ENCODE measurements at regions not wholly inside any gene's neighbourhood (a gene's known extent, or its start where the extent isn't known, plus 50 kb on each side); places are given as distances from the start of the nearest gene placed in this dataset.

DNA sequence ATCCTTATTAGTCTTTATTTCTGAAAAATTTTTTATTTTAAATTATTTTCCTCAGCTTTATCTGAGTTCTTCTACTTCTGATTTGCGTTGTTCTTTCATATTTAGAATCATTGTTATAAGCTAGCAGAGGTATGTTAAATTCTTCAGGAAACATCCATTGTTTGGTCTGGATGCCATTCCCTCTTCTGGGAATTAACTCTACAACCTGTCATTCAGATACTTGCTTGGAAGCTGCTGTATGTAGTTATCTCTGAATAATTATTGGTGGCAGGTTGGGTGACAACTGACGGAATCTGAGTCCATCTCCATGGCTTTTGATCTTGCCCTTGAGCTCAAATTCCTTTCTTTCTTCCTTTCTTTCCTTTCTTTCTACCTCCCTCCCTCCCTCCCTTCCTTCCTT, 61.9 kb downstream of the DDIT4L start:
- Histone ChIP-seq H3K4me2 (ENCODE audit: low read depth, low read length) (no peak overlapping the region), H3K27me3 (replicated peaks; ENCODE audit: insufficient read depth, low read length) (no peaks in the 10 kb centered on the region), H3K9me2 (replicated peaks; ENCODE audit: insufficient read depth, low read length) (no peaks in the 10 kb centered on the region), H3K36me3 (replicated peaks; ENCODE audit: insufficient read depth, low read length) (no peaks in the 10 kb centered on the region), H3F3A (ENCODE audit: insufficient read depth, low read length) (no peaks in the 10 kb centered on the region), H3K9ac (ENCODE audit: low read length) (no peak overlapping the region), H2AFZ (ENCODE audit: low read length) (no peak overlapping the region), H3K27ac (ENCODE audit: low read length) (no peak overlapping the region), H3K4me3 (ENCODE audit: low read length) (no peak overlapping the region), H3K4me1 (ENCODE audit: low read length) (no peaks in the 10 kb centered on the region), H3K79me2 (ENCODE audit: low read length) (no peaks in the 10 kb centered on the region), H3K9me3 (replicated peaks; ENCODE audit: insufficient read depth, low read length) (no peaks in the 10 kb centered on the region), H4K20me1 (ENCODE audit: insufficient read depth, low read length) (no peaks in the 10 kb centered on the region)
- TF ChIP-seq EZH2 (optimal IDR thresholded peaks at IDR 0.05; ENCODE audit: low read depth, low read length) = no peak
- DNase-seq = no peak

DNA sequence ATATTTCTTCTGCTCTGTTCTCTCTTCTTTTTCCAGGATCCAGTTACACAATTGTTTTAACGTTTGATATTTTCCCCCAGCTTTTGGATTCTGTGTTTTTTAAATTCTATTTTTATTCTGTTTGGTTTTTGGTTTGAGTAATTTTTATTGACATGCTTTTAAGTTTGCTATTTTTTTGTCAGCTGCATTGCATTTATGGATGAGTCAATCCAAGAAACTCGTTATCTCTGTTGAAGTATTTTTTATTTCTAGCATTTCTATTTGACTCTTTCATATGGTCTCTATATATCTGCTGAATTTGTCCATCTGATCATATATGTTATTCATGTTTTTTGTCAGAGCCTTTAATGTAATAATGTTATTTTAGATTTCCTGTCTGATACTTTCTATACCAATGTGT, 65.6 kb downstream of the DDIT4L start:
- Histone ChIP-seq H3K9me2 (replicated peaks; ENCODE audit: insufficient read depth, low read length) (no peaks in the 10 kb centered on the region), H3K27ac (ENCODE audit: low read length) (no peak overlapping the region), H3F3A (ENCODE audit: insufficient read depth, low read length) (no peaks in the 10 kb centered on the region), H4K20me1 (ENCODE audit: insufficient read depth, low read length) (no peaks in the 10 kb centered on the region), H2AFZ (ENCODE audit: low read length) (no peak overlapping the region), H3K4me3 (ENCODE audit: low read length) (no peak overlapping the region), H3K4me1 (ENCODE audit: low read length) (no peaks in the 10 kb centered on the region), H3K79me2 (ENCODE audit: low read length) (no peaks in the 10 kb centered on the region), H3K9me3 (replicated peaks; ENCODE audit: insufficient read depth, low read length) (no peaks in the 10 kb centered on the region), H3K36me3 (replicated peaks; ENCODE audit: insufficient read depth, low read length) (no peaks in the 10 kb centered on the region), H3K4me2 (ENCODE audit: low read depth, low read length) (no peak overlapping the region), H3K27me3 (replicated peaks; ENCODE audit: insufficient read depth, low read length) (no peaks in the 10 kb centered on the region), H3K9ac (ENCODE audit: low read length) (no peak overlapping the region)
- TF ChIP-seq, protein P1, sequence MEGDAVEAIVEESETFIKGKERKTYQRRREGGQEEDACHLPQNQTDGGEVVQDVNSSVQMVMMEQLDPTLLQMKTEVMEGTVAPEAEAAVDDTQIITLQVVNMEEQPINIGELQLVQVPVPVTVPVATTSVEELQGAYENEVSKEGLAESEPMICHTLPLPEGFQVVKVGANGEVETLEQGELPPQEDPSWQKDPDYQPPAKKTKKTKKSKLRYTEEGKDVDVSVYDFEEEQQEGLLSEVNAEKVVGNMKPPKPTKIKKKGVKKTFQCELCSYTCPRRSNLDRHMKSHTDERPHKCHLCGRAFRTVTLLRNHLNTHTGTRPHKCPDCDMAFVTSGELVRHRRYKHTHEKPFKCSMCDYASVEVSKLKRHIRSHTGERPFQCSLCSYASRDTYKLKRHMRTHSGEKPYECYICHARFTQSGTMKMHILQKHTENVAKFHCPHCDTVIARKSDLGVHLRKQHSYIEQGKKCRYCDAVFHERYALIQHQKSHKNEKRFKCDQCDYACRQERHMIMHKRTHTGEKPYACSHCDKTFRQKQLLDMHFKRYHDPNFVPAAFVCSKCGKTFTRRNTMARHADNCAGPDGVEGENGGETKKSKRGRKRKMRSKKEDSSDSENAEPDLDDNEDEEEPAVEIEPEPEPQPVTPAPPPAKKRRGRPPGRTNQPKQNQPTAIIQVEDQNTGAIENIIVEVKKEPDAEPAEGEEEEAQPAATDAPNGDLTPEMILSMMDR (IDR thresholded peaks at IDR 0.05; ENCODE audit: low read length) = no peak
- TF ChIP-seq EZH2 (optimal IDR thresholded peaks at IDR 0.05; ENCODE audit: low read depth, low read length) = no peak
- TF ChIP-seq EZH2phosphoT487 (IDR thresholded peaks at IDR 0.05; ENCODE audit: low read length) = no peak
- no peak for DNase-seq

DNA sequence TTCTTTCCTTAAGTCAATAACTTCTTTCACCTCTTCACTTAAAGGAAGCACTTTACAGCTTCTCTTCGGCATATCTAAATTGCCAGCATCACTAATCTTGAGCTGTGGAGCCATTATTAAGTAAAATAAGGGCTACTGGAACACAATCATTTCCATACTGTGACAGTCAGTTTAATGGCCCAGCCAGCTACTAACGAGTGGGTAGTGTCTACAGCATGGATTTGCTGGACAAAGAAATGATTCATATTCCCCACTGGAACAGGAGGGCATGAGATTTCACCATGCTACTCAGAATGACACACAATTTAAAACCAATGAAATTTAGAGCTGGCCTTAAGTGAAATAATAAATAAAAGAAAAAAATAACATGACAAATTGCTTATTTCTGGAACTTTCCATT, 72.1 kb downstream of the DDIT4L start:
- no peak overlapping the region for H2AFZ ChIP-seq (ENCODE audit: low read length)
- H4K20me1 ChIP-seq (ENCODE audit: insufficient read depth, low read length) = no peaks in the 10 kb centered on the region
- DNase-seq = no peak
- no peaks in the 10 kb centered on the region for H3F3A ChIP-seq (ENCODE audit: insufficient read depth, low read length)
- H3K9me2 ChIP-seq (replicated peaks; ENCODE audit: insufficient read depth, low read length) = no peaks in the 10 kb centered on the region
- no peaks in the 10 kb centered on the region for H3K4me1 ChIP-seq (ENCODE audit: low read length)
- H3K27ac ChIP-seq (ENCODE audit: low read length) = no peak overlapping the region
- no peaks in the 10 kb centered on the region for H3K36me3 ChIP-seq (replicated peaks; ENCODE audit: insufficient read depth, low read length)
- no peaks in the 10 kb centered on the region for H3K79me2 ChIP-seq (ENCODE audit: low read length)
- H3K4me3 ChIP-seq (ENCODE audit: low read length) = no peak overlapping the region
- no peaks in the 10 kb centered on the region for H3K27me3 ChIP-seq (replicated peaks; ENCODE audit: insufficient read depth, low read length)
- no peak overlapping the region for H3K9ac ChIP-seq (ENCODE audit: low read length)
- no peak for TF ChIP-seq EZH2phosphoT487 (IDR thresholded peaks at IDR 0.05; ENCODE audit: low read length)
- TF ChIP-seq, protein P1 (IDR thresholded peaks at IDR 0.05; ENCODE audit: low read length) = no peak
- TF ChIP-seq EZH2 (optimal IDR thresholded peaks at IDR 0.05; ENCODE audit: low read depth, low read length) = no peak
- H3K4me2 ChIP-seq (ENCODE audit: low read depth, low read length) = no peak overlapping the region
- no peaks in the 10 kb centered on the region for H3K9me3 ChIP-seq (replicated peaks; ENCODE audit: insufficient read depth, low read length)

DNA sequence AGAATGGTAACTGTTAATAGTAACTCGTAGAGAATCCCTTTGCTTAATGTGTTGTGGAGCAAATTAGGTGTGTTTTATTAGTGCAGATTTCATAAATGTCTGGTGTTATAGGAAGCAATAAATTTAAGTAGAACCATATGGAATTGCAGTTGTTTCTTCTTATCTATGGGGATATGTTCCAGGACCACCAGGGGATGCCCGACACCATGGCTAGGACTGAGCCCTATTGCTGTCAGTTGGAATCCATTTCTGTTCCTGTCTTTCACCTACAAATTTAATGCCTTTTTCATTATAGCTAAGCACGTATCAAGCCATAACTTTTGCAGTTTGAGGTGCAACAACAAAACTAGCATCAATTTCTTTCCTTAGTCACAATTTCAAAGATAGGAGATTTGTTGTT, 72.5 kb downstream of the DDIT4L start:
- no peak overlapping the region for H3K4me3 ChIP-seq (ENCODE audit: low read length)
- no peaks in the 10 kb centered on the region for H3K4me1 ChIP-seq (ENCODE audit: low read length)
- H3K36me3 ChIP-seq (replicated peaks; ENCODE audit: insufficient read depth, low read length) = no peaks in the 10 kb centered on the region
- TF ChIP-seq, protein P1 (IDR thresholded peaks at IDR 0.05; ENCODE audit: low read length) = no peak
- TF ChIP-seq EZH2phosphoT487 (IDR thresholded peaks at IDR 0.05; ENCODE audit: low read length) = no peak
- TF ChIP-seq EZH2 (optimal IDR thresholded peaks at IDR 0.05; ENCODE audit: low read depth, low read length) = no peak
- H3K4me2 ChIP-seq (ENCODE audit: low read depth, low read length) = no peak overlapping the region
- H3K9me2 ChIP-seq (replicated peaks; ENCODE audit: insufficient read depth, low read length) = no peaks in the 10 kb centered on the region
- H3F3A ChIP-seq (ENCODE audit: insufficient read depth, low read length) = no peaks in the 10 kb centered on the region
- H3K9ac ChIP-seq (ENCODE audit: low read length) = no peak overlapping the region
- DNase-seq = no peak
- H3K27ac ChIP-seq (ENCODE audit: low read length) = no peak overlapping the region
- H3K9me3 ChIP-seq (replicated peaks; ENCODE audit: insufficient read depth, low read length) = no peaks in the 10 kb centered on the region
- no peaks in the 10 kb centered on the region for H3K27me3 ChIP-seq (replicated peaks; ENCODE audit: insufficient read depth, low read length)
- no peaks in the 10 kb centered on the region for H4K20me1 ChIP-seq (ENCODE audit: insufficient read depth, low read length)
- H2AFZ ChIP-seq (ENCODE audit: low read length) = no peak overlapping the region
- H3K79me2 ChIP-seq (ENCODE audit: low read length) = no peaks in the 10 kb centered on the region
